C4-2B (cell line): ENCODE measurements at regions not wholly inside any gene's neighbourhood (a gene's known extent, or its start where the extent isn't known, plus 50 kb on each side); places are given as distances from the start of the nearest gene placed in this dataset.

ENCODE experiments used
- CTCF ChIP-seq: fragments of 450-650 bp; conservative IDR thresholded peaks from 2 replicates; pipeline ENCODE4 v1.5.1; 2017; ENCODE audit warnings: mild to moderate bottlenecking
- ZFX ChIP-seq: fragments of 450-650 bp; IDR thresholded peaks from 2 replicates; pipeline ENCODE4 v1.6.1; 2017

DNA sequence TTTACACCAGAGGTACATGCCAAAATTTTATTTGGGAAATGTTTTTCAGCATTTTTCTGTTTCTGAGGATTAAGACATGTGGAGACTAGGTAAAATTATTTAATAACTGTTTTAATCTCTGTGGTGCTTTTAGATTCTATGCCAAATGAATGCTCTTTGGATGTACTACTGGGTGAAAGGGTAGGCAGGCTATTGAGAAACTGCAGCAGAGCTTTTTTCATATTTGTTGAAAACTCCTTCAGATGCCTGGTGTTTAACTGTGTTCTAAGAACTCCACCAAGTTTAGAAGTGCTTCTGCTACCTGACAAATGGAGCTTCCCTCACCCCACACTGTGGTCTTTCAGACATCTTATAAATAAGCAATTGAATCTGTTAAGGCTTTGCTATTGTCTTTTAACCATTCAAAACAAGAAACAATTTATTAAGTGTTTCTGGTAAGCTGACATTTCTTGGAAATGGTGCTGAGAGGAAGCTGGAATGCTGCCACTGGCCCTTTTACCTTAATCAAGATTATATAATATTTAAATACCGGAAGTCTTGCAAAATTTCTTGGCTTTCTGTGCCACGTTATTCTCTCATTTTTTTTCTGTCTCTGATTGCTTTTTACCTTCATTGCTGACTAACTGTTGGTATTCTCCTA lies 51.2 kb upstream of the CYSLTR1 start:
- TF ChIP-seq CTCF (no peak), ZFX (no peak)
